ENCODE measurements at regions not wholly inside any gene's neighbourhood (a gene's known extent, or its start where the extent isn't known, plus 50 kb on each side); places are given as distances from the start of the nearest gene placed in this dataset.

DNA sequence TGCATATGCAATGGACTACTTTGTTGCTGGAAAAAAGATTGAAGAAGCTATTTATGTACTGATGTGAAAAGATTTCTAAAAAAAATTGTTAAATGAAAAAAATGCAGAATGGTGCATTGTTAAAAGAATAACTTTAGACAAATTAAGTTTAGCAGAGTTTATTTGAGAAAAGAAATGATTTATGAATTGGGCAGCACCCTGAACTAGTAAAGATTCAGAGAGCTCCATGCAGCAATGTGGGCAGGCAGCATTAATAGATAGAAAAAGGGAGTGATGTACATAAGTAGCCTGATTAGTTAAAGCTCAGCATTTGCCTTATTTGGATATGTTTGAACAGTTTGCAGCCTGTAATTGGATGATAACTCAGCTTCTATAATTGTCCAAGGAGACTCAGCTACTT, 677.9 kb upstream of the SEMA6A start:
- intact Hi-C loops (cut with DNase I), result no loop called here
- ATAC-seq (no peak), DNase-seq (ENCODE audit: missing footprints) (no peak)

DNA sequence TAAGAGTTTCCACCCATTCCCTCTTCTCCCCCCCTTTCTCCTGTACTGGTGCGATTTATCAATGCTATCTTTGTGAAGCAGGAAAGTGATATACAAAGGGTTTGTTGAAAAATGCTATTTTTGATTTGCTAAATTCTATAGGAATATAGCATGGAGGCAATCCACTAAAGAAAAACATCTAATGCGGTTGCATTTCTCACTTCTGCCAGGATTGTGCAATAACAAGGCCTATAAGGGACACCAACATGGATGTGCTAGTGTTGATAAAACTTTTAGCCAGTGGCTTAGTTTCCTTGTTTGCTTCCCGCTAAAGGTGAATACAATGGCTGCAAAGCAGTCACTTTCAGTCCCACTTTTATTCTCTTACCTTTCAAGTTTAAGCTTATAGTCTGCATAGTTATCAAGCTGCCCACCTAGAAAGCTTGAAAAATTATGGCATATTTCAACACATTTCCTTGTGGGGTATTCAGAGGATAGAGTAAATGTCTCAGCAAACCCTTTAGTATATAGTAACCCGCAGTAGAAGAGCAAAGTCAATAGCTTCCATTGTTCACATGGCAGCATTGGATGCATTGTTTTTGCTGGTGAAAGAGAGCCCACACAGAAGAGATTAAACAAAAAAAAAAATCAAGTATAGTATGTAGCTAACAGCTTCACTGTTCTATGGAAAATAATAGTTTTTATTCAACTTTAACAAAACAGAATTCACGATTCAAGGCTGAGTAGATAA, 674.6 kb upstream of the SEMA6A start:
- DNase-seq (ENCODE audit: missing footprints) (no peak), ATAC-seq (no peak)
- intact Hi-C loops (cut with DNase I), result no loop called here

DNA sequence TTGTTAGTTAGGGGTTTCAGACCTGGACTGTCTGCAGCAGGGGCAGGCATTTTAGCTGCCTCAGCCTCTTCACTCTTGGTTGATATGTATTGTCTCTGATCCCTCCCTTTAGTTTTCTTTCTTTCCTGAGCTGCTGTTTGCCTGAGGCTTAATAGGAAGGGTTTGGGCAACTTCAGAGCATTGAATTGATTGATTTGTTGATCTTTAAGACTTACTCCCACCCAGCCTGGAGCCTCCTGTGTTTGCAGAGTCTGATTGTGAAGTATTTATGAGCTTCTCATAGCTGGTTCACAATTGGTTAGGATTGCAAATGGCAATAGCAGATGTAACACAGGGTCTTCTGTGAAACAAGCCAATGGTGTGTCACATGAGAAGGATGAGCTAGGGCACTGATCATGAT, 671.8 kb upstream of the SEMA6A start:
- no peak for ATAC-seq
- intact Hi-C loops (cut with DNase I), result no loop called here
- DNase-seq (ENCODE audit: missing footprints), result no peak

DNA sequence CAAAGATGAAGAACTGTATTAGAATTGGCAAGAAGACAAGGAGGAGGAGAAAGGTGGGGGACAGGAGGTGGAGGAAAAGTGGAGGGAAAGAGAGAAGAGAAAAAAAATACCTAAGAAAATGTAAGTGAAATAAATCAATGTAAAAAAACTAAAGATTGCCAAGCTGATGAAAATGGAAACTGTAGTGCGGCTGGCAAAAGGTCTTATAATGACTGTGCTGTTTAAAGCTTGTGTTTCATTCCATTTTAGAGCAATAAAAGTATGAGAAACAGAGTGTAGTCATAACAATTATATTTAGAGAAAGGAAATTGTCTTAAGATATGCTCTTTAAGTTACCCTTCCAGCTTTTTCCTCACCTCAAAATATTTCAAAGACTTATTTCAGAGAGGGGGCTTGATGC, 670.5 kb upstream of the SEMA6A start:
- DNase-seq (ENCODE audit: missing footprints), result no peak
- intact Hi-C loops (cut with DNase I), result no loop called here
- no peak for ATAC-seq

DNA sequence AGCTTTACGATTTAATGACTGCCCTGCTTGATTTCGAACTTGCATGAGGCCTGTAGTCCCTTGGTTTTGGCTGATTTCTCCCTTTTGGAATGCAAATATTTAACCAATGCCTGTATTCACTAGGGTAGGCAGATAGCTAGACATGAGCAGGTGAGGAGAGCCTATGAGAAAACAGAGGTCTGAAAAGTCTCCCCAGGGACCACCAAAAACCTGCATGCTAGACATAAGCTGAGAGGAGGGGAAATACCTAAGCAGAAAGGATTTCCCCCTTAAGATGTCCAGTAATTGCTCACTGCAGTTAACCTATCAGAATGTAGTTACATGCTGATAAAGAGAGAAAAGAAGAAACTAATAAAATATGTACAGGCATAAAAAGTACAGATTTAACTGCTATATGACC, 667.4 kb upstream of the SEMA6A start:
- no peak for ATAC-seq
- no peak for DNase-seq (ENCODE audit: missing footprints)
- intact Hi-C loops (cut with DNase I), result no loop called here

DNA sequence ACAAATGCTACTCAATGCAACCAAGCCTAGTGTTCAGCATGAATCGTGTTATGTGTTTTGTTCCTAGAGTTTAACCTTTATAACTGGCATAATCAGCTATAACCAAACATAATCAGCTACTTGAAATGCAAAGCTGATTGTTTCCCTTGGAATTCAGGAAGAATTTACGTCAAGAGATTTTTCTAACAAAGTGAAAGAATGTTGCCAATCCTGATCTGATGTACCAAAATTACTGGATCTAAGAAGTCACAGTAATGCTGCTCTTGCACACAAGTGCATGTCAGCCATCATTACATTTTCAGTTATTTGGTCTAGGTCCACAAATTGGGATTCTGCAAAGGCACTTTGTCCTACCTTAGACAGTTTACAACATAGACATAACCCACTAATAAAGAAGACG, 662.3 kb upstream of the SEMA6A start:
- no peak for DNase-seq (ENCODE audit: missing footprints)
- ATAC-seq, result no peak
- intact Hi-C loops (cut with DNase I), result no loop called here

DNA sequence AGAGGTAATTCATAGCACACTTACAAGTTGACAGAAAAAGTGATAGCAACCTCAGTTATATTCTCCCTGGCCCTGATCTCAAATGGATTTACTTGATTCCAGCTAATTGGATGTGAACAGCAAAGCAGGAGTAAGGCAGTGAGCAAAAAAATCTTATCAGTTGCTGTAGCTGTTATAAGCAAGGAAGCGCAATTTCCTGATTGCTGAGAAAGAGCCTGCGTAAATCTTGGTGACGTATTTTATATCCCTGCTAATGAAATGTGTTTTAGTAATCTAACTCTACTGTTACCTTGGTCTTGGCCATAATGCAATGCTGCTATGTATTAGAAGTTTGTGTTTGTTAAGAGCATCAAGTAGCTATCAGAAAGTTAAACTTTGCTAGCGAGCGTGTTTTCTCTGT, 661.2 kb upstream of the SEMA6A start:
- intact Hi-C loops (cut with DNase I), result no loop called here
- DNase-seq (ENCODE audit: missing footprints) (no peak), ATAC-seq (no peak)

DNA sequence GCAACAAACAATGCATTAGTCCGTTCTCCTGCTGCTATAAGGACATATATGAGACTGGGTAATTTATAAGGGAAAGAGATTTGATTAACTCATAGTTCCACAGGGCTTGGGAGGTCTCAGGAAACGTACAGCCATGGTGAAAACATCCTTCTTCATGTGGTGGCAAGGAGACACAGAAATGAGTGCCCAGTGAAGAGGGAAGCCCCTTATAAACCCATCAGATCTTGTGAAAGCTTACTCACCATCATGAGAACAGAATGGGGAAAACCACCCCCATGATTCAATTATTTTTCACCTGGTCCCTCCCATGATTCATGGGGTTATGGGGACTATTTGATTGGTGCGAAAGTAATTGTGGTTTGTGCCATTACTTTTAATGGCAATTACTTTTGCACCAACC, 655.8 kb upstream of the SEMA6A start:
- intact Hi-C loops (cut with DNase I), result no loop called here
- ATAC-seq, result no peak
- DNase-seq (ENCODE audit: missing footprints), result no peak

DNA sequence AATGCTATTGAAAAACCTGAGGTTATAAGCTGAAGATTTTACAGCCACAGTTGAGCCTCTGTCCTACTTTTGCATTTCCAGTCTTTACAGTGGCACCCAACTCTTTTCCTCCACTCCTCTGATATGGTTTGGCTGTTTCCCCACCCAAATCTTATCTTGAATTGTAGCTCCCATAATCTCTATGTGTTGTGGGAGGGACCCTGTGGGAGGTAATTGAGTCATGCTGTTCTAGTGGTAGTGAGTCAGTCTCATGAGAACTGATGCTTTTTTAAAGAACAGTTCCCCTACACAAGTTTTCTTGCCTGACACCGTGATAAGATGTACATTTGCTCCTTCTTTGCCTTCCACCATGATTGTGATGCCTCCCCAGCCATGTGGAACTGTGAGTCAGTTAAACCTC, 646.1 kb upstream of the SEMA6A start:
- ATAC-seq (no peak), DNase-seq (ENCODE audit: missing footprints) (no peak)
- intact Hi-C loops (cut with DNase I), result no loop called here

DNA sequence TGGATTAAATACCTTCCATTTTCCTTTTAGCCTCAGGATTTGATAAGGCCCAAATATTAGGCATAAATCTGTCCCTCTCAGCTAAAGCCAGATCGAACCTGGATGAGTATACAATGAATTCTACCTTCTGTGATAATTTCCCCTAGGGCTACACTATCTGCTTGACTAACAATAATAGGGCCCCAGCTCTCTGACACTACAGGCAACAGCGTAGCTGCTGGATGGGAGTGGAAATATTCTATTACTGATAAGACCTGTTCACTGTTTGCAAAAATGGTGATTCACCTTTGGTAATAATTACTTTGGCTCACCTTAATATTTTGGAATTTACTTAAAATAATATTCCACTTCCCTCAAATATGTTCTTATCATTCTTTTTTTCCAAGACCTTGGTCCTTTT, 644.2 kb upstream of the SEMA6A start:
- DNase-seq (ENCODE audit: missing footprints) (no peak), ATAC-seq (no peak)

DNA sequence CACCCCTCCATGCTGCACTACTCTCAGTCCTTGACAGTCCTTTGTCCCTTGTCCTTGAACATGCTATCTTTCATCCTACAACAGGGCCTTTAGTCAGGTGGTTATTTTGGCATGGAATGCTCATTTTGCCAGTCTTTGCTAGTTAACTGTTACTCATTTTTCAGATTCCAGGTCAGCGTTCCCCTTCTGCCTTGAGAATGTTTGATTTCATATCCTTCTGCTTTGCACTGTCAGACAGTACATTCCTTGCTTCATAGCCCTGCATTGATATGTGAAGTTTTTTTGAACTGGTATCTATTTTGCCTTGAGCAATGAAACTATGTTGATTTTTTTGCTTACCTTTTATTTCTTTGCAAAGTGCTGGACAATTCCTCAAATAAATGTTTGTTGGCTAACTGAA, 638.2 kb upstream of the SEMA6A start:
- ATAC-seq, result no peak
- intact Hi-C loops (cut with DNase I), result no loop called here
- DNase-seq (ENCODE audit: missing footprints), result no peak

More for the DNA sequence above, 644.2 kb upstream of the SEMA6A start:
- intact Hi-C loops (cut with DNase I), result no loop called here

DNA sequence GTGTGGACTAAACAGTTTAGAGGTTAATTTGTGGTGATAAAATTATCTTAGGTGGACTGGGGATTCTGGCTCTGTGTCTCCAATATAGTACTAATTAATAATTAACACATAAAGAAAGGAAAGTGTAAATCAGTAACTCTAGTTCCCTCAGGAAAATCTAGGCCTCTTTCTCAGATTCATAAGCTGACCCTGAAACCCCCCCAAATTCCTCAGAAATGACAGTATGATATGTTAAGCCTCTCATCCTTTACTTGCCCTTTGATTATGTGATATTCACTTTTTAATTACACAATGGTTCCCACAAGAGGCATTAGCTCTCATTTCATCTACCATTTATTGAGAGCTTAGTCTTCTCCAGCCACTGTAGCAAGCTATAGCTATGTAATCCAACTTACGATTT, 636.2 kb upstream of the SEMA6A start:
- DNase-seq (ENCODE audit: missing footprints) (no peak), ATAC-seq (no peak)
- intact Hi-C loops (cut with DNase I), result no loop called here

DNA sequence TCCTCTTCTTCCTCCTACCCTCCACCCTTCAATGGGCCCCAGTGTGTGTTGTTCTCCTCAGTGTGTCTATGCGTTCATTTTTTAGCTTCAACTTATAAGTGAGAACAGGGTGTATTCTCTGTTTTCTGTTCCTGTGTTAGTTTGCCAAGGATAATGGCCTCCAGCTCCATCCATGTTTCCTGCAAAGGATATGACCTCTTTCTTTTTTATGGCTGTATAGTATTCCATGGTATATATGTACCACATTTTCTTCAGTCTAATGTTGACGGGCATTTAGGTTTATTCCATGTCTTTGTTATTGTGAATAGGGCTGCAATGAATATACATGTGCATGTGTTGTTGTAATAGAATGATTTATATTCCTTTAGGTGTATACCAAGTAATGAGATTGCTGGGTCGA, 634.9 kb upstream of the SEMA6A start:
- no peak for DNase-seq (ENCODE audit: missing footprints)
- intact Hi-C loops (cut with DNase I), result no loop called here
- no peak for ATAC-seq

DNA sequence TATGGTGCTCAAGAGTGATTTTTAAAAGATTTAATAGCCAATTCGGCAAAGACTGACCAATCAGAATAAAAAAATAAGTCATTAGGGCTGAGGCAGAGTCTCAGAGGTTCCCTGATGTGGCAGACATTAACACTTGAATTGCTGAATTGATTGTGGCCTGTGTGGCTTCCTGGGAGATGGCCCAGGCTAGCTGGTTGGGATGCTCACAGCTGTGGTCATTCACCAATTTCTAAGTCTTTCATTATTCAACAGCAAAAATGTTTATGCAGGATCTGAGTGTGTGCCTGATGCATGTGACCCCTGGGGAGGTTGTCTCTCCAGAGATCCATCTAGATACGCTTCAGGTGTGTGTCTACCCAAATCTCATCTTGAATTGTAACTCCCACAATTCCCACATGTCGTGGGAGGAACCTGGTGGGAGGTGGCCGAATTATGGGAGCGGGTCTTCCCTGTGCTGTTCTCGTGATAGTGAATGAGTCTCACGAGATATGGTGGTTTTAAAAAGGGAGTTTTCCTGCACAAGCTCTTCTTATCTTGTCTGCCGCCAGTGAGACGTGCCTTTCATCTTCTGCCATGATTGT, 632.6 kb upstream of the SEMA6A start:
- ATAC-seq (no peak), DNase-seq (ENCODE audit: missing footprints) (no peak)
- intact Hi-C loops (cut with DNase I), result no loop called here

DNA sequence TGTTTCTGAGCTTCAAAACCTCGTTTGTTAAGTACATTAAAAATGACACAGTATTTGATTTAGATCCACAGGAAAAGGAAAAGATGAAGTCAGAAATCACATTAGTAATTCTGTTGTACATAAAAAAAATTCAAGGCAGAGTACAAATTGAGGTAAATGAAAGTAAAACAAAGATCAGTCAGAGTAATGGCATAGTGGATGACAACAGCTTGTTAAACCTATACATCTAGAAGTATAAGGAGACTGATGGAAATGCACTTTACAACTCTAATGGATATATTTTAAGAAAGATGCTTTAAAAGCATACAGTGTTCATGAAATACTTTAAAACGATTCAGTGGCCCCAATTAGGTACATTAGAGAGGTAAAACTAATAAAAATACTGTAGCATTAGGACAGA, 631.3 kb upstream of the SEMA6A start:
- no peak for ATAC-seq
- intact Hi-C loops (cut with DNase I), result no loop called here
- DNase-seq (ENCODE audit: missing footprints), result no peak

DNA sequence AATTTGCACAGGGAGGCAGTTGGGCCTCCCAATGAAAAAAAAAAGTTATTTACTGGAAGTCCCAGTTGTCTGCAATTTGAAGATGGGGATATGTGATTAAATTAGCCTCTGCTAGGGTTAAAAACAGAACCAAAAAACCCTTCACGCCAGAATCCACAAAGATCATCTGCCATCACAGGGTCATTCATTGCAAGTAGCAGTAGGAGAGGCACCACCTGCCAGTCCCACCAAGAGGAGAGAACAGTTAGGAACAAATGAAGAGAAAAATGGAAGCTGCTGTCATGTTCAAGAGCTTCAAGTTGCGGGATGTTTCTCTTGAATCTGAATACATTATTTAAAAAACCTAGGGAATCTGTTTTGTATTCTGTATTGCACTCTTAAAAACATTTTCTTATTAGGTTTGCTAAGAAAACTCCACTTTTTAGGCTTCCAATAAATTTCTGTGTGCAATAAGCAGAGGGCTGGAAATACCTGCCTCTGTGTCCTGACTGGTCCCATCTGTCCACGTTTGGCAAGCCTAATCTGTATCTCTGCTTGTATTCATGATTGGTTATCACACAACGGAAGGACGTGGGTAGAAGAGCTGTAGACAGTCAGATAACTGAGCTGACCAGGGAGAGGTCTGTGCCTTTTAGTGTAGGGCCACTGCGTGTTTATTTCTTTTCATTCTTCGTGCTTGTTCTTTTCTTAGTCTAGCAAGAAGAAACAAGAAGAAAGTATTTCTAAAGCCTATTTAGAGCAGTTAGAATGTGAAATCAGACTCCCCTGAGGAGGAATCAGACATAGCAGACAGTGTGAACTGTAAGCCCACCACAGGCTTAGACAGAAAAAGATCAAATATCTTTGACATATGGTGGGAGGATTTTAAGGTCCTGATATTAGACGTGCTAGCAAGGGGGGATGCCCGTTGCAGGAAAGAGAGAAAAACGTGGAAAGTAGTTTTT, 630.6 kb upstream of the SEMA6A start:
- intact Hi-C loops (cut with DNase I), result no loop called here
- ATAC-seq, result no peak

DNA sequence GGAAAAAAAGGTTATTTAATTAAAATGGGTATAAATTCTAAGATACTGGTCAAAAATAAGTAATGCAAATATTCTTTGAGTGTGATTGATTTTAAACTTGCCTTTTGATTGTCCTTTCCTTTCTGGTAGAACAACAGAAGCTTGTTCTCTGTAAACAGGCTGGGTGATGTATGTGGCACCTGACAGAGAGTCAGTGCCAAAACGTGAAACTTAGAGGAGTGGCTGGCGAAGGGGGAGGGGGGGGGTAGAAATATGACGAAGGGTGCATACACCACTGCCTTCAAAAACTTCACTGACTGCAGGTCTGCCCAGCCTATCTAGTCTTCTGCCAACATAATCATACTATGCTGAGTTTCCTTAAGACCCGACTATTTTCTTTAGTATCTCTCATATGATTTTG, 629.8 kb upstream of the SEMA6A start:
- intact Hi-C loops (cut with DNase I), result no loop called here
- DNase-seq (ENCODE audit: missing footprints) (no peak), ATAC-seq (no peak)

More for the DNA sequence above, 630.6 kb upstream of the SEMA6A start:
- DNase-seq (ENCODE audit: missing footprints), result no peak

DNA sequence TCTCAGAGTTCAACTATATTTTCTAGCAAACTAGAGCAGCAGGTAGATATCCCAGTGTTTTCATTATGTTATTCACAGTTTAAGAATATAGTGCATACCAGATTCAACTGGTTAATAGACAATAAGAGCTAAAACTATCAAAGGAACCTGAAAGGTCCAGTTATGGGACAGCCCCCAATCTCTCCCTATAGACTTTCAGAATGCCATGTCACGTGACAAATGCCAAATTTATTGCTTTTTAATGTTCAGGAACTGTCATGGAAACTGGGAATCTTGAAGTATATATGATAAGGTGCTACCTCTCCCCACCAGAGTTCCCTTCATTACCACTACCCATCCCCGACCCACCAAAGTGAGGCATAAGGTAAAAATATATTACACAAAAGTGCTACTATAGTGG, 629.0 kb upstream of the SEMA6A start:
- intact Hi-C loops (cut with DNase I), result no loop called here
- DNase-seq (ENCODE audit: missing footprints) (no peak), ATAC-seq (no peak)

DNA sequence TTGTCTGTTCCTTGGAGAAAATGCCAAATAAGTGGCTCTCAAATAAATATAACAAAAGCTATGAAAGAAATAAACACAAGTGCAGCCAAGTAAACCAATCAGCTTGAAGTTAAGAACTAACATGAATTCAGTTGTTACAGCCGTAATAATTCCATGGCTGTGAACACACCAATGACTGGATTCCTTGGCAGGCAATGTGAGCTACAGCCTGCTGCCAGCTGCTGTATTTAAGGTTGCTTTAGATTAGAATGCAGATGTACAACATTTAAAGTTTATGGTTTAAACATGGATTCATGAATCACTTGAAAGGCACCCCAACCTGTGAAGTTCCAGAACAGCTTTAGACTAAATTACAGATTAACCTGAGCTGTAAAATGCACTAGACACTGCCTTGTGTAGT, 626.4 kb upstream of the SEMA6A start:
- DNase-seq (ENCODE audit: missing footprints) (no peak), ATAC-seq (no peak)
- intact Hi-C loops (cut with DNase I), result no loop called here

DNA sequence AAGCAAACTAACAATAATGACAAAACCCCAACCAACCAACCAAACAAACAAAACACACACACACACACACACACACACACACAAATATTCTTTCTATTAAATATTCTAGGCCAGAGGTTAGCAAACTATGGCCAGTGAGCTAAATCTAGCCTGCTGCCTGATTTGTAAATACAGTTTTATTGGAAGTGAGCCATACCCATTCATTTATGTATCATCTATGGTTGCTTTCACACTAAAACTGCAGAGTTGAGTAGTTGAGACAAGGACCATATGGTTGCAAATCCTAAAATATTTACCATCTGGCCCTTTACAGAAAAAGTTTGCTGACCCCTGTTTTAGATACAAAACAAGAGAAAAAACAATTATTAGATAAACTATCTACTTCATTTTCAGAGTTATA, 620.5 kb upstream of the SEMA6A start:
- intact Hi-C loops (cut with DNase I), result no loop called here
- ATAC-seq (no peak), DNase-seq (ENCODE audit: missing footprints) (no peak)
